Fibroblast of skin of left biceps (primary cell): ENCODE measurements at regions not wholly inside any gene's neighbourhood (a gene's known extent, or its start where the extent isn't known, plus 50 kb on each side); places are given as distances from the start of the nearest gene placed in this dataset.
"Not testable (repeated sequence)": the region's sequence is repeated elsewhere in the genome, so short reads cannot be mapped to it uniquely, and the experiment has no call there.

Experiments
- DNase-seq, 2 experiments: peaks; one replicate each; pipeline ENCODE4 v3.0.0-alpha.2; 2013; ENCODE audit warnings: low read depth in 2 of 2

GRCh38 chr5:163944738-163945137, 439.3 kb downstream of the MAT2B start:
- DNase-seq = no peak

GRCh38 chr5:163947848-163948666, 442.6 kb downstream of the MAT2B start:
- no peak for DNase-seq

- DNase-seq = no peak
These were observed 444.8 kb downstream of the MAT2B start for GRCh38 chr5:163950248-163950647.

GRCh38 chr5:163951069-163951468, 445.6 kb downstream of the MAT2B start:
- no peak for DNase-seq

- no peak for DNase-seq
These were observed 448.5 kb downstream of the MAT2B start for GRCh38 chr5:163953901-163954300.

- not testable (repeated sequence) for DNase-seq
These were observed 455.8 kb downstream of the MAT2B start for GRCh38 chr5:163961230-163961629.

GRCh38 chr5:163963881-163964280, 458.5 kb downstream of the MAT2B start:
- peak in 1 of 2 experiments; percentile 19 for DNase-seq

GRCh38 chr5:163964671-163965070, 459.3 kb downstream of the MAT2B start:
- DNase-seq = no peak

- no peak for DNase-seq
These were observed 461.8 kb downstream of the MAT2B start for GRCh38 chr5:163967268-163967667.

GRCh38 chr5:163968651-163969050, 463.2 kb downstream of the MAT2B start:
- DNase-seq = no peak

GRCh38 chr5:163976696-163977095, 471.3 kb downstream of the MAT2B start:
- no peak for DNase-seq

- no peak for DNase-seq
These were observed 473.5 kb downstream of the MAT2B start for GRCh38 chr5:163978897-163979296.

- no peak for DNase-seq
These were observed 483.1 kb downstream of the MAT2B start for GRCh38 chr5:163988566-163988965.

GRCh38 chr5:163993126-163993525, 487.7 kb downstream of the MAT2B start:
- no peak for DNase-seq

- no peak for DNase-seq
These were observed 489.8 kb downstream of the MAT2B start for GRCh38 chr5:163995206-163995605.

- DNase-seq = no peak
These were observed 492.5 kb downstream of the MAT2B start for GRCh38 chr5:163997965-163998364.

GRCh38 chr5:164000241-164000640, 494.8 kb downstream of the MAT2B start:
- no peak for DNase-seq

GRCh38 chr5:164000819-164001218, 495.4 kb downstream of the MAT2B start:
- no peak for DNase-seq

- DNase-seq = no peak
These were observed 496.8 kb downstream of the MAT2B start for GRCh38 chr5:164002214-164002613.

GRCh38 chr5:164002628-164003027, 497.2 kb downstream of the MAT2B start:
- DNase-seq = peak; percentile 29 to 47

GRCh38 chr5:164005071-164005470, 499.7 kb downstream of the MAT2B start:
- no peak for DNase-seq

- no peak for DNase-seq
These were observed 501.6 kb downstream of the MAT2B start for GRCh38 chr5:164007064-164007463.

- DNase-seq = no peak
These were observed 504.2 kb downstream of the MAT2B start for GRCh38 chr5:164009621-164010020.

GRCh38 chr5:164010900-164011299, 505.5 kb downstream of the MAT2B start:
- DNase-seq = no peak
